ENCODE measurements at regions not wholly inside any gene's neighbourhood (a gene's known extent, or its start where the extent isn't known, plus 50 kb on each side); places are given as distances from the start of the nearest gene placed in this dataset.

GRCh38 chr20:12925863-12926793 is 82.6 kb upstream of the SPTLC3 start:
- no peak for ATAC-seq
- TF ChIP-seq ZNF565 (CRISPR knock-in tag; conservative IDR thresholded peaks at IDR 0.05; ENCODE audit: low read depth) (no peak), TCF4 (CRISPR knock-in tag; IDR thresholded peaks at IDR 0.05; ENCODE audit: borderline replicate concordance) (no peak), ZFP3 (CRISPR knock-in tag; IDR thresholded peaks at IDR 0.05) (no peak), ZNF8 (CRISPR knock-in tag; IDR thresholded peaks at IDR 0.05) (no peak), ZFP30 (CRISPR knock-in tag; IDR thresholded peaks at IDR 0.05) (no peak), BACH2 (CRISPR knock-in tag; IDR thresholded peaks at IDR 0.05; ENCODE audit: borderline replicate concordance) (no peak), RARB (CRISPR knock-in tag; IDR thresholded peaks at IDR 0.05) (no peak), PPARA (CRISPR knock-in tag; IDR thresholded peaks at IDR 0.05; ENCODE audit: borderline replicate concordance) (no peak), TOX (CRISPR knock-in tag; IDR thresholded peaks at IDR 0.05; ENCODE audit: borderline replicate concordance) (no peak), ZC3H10 (CRISPR knock-in tag; IDR thresholded peaks at IDR 0.05) (no peak), PATZ1 (CRISPR knock-in tag; IDR thresholded peaks at IDR 0.05; ENCODE audit: borderline replicate concordance) (no peak), ESRRG (CRISPR knock-in tag; IDR thresholded peaks at IDR 0.05) (no peak), OSR1 (CRISPR knock-in tag; IDR thresholded peaks at IDR 0.05) (no peak), TSHZ2 (CRISPR knock-in tag; IDR thresholded peaks at IDR 0.05) (no peak)

- ATAC-seq, result no peak
- TF ChIP-seq POU6F1 (CRISPR knock-in tag; IDR thresholded peaks at IDR 0.05; ENCODE audit: borderline replicate concordance, low read depth) (no peak), ZNF70 (CRISPR knock-in tag; IDR thresholded peaks at IDR 0.05) (no peak), PPARA (CRISPR knock-in tag; IDR thresholded peaks at IDR 0.05; ENCODE audit: borderline replicate concordance) (no peak), CSRNP3 (CRISPR knock-in tag; IDR thresholded peaks at IDR 0.05) (no peak), ZC3H10 (CRISPR knock-in tag; IDR thresholded peaks at IDR 0.05) (no peak), SNAI2 (CRISPR knock-in tag; IDR thresholded peaks at IDR 0.05) (no peak), RARB (CRISPR knock-in tag; IDR thresholded peaks at IDR 0.05) (no peak), ZNF565 (CRISPR knock-in tag; conservative IDR thresholded peaks at IDR 0.05; ENCODE audit: low read depth) (no peak), TCF4 (CRISPR knock-in tag; IDR thresholded peaks at IDR 0.05; ENCODE audit: borderline replicate concordance) (no peak), BACH2 (CRISPR knock-in tag; IDR thresholded peaks at IDR 0.05; ENCODE audit: borderline replicate concordance) (no peak), TSHZ2 (CRISPR knock-in tag; IDR thresholded peaks at IDR 0.05) (no peak), ESRRG (CRISPR knock-in tag; IDR thresholded peaks at IDR 0.05) (no peak), CSDC2 (CRISPR knock-in tag; IDR thresholded peaks at IDR 0.05) (no peak), TOX (CRISPR knock-in tag; IDR thresholded peaks at IDR 0.05; ENCODE audit: borderline replicate concordance) (no peak), PATZ1 (CRISPR knock-in tag; IDR thresholded peaks at IDR 0.05; ENCODE audit: borderline replicate concordance) (no peak), ARNTL (CRISPR knock-in tag; IDR thresholded peaks at IDR 0.05; ENCODE audit: borderline replicate concordance, low read depth) (no peak), GLIS3 (CRISPR knock-in tag; IDR thresholded peaks at IDR 0.05) (no peak)
Measured at GRCh38 chr20:12927489-12927888, 81.3 kb upstream of the SPTLC3 start.
